HL-60 (cell line): ENCODE measurements at regions not wholly inside any gene's neighbourhood (a gene's known extent, or its start where the extent isn't known, plus 50 kb on each side); places are given as distances from the start of the nearest gene placed in this dataset.
A peak's percentile ranks its signal among the peaks of the same experiment; 100 is the strongest.
"Not testable (repeated sequence)": the region's sequence is repeated elsewhere in the genome, so short reads cannot be mapped to it uniquely, and the experiment has no call there.

Experiments used
- DNase-seq, 2 experiments: peaks; one replicate each; pipeline ENCODE4 v3.0.0-alpha.2; 2010 to 2020; ENCODE audit warnings: low read depth in 1 of 2, low spot score in 1 of 2
- H3K27ac ChIP-seq: fragments of 250-450 bp; sonication (Bioruptor Pico); replicated peaks from 2 replicates; pipeline ENCODE4 v1.5.1; 2020; ENCODE audit warnings: mild to moderate bottlenecking, moderate library complexity
- H3K27me3 ChIP-seq: fragments of 250-450 bp; sonication (Bioruptor Pico); 2 replicates; pipeline ENCODE4 v1.5.1; 2021; ENCODE audit warnings: mild to moderate bottlenecking, moderate library complexity; ENCODE audit not compliant: insufficient read depth, poor library complexity, severe bottlenecking
- H3K4me3 ChIP-seq: replicated peaks from 2 replicates; pipeline ENCODE4 v1.5.1; 2011; ENCODE audit warnings: mild to moderate bottlenecking, control low read depth, low read length; ENCODE audit not compliant: insufficient read depth
- GABPA ChIP-seq: IDR thresholded peaks from 2 replicates; pipeline ENCODE4 v1.6.1; 2012; ENCODE audit warnings: low read depth
- POLR2AphosphoS5 ChIP-seq: IDR thresholded peaks from 2 replicates; pipeline ENCODE4 v1.6.1; 2012; ENCODE audit warnings: low read depth
- SPI1 ChIP-seq: IDR thresholded peaks from 2 replicates; pipeline ENCODE4 v1.6.1; 2012; ENCODE audit warnings: low read depth, mild to moderate bottlenecking, borderline replicate concordance
- TF ChIP-seq, protein P1 (sequence below): IDR thresholded peaks from 2 replicates; pipeline ENCODE4 v1.6.1; 2012; ENCODE audit warnings: low read depth; ENCODE audit not compliant: insufficient replicate concordance
- TF ChIP-seq, protein P2 (sequence below): IDR thresholded peaks from one replicate; pipeline ENCODE4 v1.5.1; 2011; ENCODE audit warnings: low read length, control low read depth, inconsistent platforms; ENCODE audit not compliant: insufficient read depth

DNA sequence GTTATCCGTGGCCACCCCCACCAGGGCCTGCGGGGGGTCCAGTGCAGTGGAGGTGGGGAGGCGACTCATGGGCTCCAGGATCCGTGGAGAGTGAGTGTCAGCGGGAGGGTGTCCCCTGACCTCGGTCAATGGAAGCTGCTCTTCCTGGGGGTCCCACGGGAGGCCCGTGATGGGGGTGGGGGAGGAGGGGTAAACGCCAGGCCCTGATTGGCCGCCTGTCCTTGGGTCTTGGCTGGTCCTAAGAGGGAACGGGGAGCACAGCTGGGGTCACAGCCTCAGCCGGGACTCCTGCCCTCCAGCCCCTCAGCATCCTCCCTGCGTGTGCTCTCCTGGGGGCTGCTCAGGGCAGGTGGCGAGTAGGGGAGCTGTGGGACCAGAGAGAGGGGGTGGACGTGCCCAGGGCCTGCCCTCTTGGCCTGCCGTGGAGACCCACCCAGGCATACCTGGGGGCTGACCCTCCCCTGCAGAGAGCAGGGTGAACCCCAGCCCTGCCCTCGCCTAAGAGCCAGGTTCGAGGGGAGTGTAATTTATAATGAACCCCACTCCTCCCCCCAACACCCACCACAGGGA is 184.6 kb downstream of the GOLGA6L6 start:
- no peak for DNase-seq
- no peak overlapping the region for H3K4me3 ChIP-seq
- no peak overlapping the region for H3K27ac ChIP-seq
- H3K27me3 ChIP-seq = no peaks in the 10 kb centered on the region
- TF ChIP-seq POLR2AphosphoS5 (no peak), SPI1 (no peak), GABPA (no peak)
- TF ChIP-seq, protein P1, sequence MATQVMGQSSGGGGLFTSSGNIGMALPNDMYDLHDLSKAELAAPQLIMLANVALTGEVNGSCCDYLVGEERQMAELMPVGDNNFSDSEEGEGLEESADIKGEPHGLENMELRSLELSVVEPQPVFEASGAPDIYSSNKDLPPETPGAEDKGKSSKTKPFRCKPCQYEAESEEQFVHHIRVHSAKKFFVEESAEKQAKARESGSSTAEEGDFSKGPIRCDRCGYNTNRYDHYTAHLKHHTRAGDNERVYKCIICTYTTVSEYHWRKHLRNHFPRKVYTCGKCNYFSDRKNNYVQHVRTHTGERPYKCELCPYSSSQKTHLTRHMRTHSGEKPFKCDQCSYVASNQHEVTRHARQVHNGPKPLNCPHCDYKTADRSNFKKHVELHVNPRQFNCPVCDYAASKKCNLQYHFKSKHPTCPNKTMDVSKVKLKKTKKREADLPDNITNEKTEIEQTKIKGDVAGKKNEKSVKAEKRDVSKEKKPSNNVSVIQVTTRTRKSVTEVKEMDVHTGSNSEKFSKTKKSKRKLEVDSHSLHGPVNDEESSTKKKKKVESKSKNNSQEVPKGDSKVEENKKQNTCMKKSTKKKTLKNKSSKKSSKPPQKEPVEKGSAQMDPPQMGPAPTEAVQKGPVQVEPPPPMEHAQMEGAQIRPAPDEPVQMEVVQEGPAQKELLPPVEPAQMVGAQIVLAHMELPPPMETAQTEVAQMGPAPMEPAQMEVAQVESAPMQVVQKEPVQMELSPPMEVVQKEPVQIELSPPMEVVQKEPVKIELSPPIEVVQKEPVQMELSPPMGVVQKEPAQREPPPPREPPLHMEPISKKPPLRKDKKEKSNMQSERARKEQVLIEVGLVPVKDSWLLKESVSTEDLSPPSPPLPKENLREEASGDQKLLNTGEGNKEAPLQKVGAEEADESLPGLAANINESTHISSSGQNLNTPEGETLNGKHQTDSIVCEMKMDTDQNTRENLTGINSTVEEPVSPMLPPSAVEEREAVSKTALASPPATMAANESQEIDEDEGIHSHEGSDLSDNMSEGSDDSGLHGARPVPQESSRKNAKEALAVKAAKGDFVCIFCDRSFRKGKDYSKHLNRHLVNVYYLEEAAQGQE = no peak
- TF ChIP-seq, protein P2, sequence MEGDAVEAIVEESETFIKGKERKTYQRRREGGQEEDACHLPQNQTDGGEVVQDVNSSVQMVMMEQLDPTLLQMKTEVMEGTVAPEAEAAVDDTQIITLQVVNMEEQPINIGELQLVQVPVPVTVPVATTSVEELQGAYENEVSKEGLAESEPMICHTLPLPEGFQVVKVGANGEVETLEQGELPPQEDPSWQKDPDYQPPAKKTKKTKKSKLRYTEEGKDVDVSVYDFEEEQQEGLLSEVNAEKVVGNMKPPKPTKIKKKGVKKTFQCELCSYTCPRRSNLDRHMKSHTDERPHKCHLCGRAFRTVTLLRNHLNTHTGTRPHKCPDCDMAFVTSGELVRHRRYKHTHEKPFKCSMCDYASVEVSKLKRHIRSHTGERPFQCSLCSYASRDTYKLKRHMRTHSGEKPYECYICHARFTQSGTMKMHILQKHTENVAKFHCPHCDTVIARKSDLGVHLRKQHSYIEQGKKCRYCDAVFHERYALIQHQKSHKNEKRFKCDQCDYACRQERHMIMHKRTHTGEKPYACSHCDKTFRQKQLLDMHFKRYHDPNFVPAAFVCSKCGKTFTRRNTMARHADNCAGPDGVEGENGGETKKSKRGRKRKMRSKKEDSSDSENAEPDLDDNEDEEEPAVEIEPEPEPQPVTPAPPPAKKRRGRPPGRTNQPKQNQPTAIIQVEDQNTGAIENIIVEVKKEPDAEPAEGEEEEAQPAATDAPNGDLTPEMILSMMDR = no peak

DNA sequence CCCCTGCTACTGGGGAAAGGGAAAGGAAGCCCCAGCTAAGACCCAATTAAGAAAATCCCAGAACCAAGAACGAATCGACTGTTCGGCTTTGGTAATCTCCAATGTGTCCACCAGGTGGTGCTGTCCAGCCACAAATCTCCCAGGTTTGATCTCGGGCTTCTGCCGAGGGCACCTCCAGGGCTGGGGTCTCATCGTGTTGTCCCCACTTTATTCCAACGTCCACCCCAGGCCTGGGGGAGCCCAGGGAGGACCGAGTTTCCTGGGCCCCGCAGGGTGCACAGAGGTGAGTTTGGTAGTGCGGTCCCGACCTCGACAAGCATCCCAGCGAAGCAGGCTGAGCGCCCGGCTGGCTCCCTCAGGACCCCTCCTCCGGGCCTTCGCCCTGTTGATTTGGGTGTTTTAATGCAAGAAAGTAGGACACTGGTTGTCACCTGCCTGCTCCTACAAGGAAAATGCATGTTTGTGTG is 185.1 kb downstream of the GOLGA6L6 start:
- peak in 1 of 2 experiments; percentile 60 for DNase-seq
- H3K27me3 ChIP-seq = no peaks in the 10 kb centered on the region
- TF ChIP-seq, protein P2 = peak; percentile 73
- TF ChIP-seq SPI1 (no peak), POLR2AphosphoS5 (no peak)
- TF ChIP-seq, protein P1 = no peak
- H3K4me3 ChIP-seq = no peak overlapping the region
- H3K27ac ChIP-seq = no peak overlapping the region

DNA sequence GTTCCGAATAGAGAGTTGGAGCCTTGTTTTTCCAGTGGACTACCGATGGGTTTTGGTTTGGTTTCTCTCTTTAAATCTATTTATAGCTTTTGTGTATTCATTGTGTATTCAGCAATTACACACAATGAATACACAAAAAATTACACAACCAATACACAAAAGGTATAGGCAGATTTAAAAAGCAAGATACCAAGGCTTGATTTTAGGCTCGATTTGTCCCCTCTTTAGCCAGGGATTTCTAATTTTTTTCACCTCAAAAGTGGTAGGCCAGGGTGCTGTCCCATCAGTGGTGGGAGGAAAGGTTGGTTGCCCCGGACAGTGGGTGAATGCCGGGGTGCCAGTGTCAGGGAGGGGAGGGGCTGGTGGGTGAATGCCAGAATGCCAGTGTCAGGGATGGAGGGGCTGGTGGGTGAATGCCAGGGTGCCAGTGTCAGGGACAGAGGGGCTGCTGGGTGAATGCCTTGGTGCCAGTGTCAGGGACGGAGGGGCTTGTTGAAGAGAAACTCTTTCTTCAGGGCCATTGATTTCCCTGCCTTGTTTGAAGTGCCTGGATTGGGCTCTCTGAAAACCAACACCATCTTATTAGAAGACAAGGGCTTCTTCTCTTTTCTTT is 186.2 kb downstream of the GOLGA6L6 start:
- Histone ChIP-seq H3K27ac (no peak overlapping the region), H3K27me3 (no peaks in the 10 kb centered on the region), H3K4me3 (no peak overlapping the region)
- no peak for DNase-seq
- TF ChIP-seq, protein P1 = no peak
- TF ChIP-seq SPI1 (no peak), POLR2AphosphoS5 (no peak), GABPA (no peak)
- TF ChIP-seq, protein P2 = no peak

DNA sequence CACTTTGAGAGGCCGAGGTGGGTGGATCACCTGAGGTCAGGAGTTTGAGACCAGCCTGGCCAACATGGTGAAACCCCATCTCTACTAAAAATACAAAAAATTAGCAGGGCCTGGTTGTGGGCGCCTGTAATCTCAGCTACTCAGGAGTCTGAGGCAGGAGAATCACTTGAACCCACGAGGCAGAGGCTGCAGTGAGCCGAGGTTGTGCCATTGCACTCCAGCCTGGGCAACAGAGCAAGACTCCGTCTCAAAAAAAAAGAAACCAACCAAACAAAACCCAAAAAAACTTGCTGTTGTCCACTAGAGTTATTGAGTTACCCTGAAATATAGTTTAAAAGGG is 186.7 kb downstream of the GOLGA6L6 start:
- not testable (repeated sequence) for H3K27ac ChIP-seq, DNase-seq, H3K4me3 ChIP-seq, H3K27me3 ChIP-seq
